ENCODE measurements at regions not wholly inside any gene's neighbourhood (a gene's known extent, or its start where the extent isn't known, plus 50 kb on each side); places are given as distances from the start of the nearest gene placed in this dataset.
"Not testable (repeated sequence)": the region's sequence is repeated elsewhere in the genome, so short reads cannot be mapped to it uniquely, and the experiment has no call there.

- peak; percentile 62 for DNase-seq (ENCODE audit: low spot score)
These were observed 147.8 kb upstream of the ATP2B1 start for GRCh38 chr12:89856431-89856830.

DNA sequence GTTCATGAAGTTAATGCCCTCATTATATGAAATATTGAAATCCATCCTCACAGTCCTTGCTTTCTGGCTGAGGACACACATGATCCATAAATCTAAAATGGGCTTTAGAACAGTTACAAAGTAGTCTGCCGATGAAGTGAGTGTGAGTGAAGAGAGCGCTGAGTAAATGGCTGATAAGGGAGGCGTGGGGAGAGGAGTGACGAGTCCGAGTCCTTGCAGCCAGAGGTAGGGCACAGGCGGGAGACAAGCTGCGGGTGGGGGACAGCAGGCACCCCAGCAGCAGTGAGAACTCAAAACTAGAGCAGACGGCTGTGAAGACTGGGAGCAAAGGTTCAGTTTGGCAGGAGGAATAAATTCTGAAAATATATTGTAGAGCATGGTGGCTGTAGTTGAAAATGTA, 140.1 kb upstream of the ATP2B1 start:
- DNase-seq (ENCODE audit: low spot score) = no peak

GRCh38 chr12:89846473-89847055, 137.9 kb upstream of the ATP2B1 start:
- no peak for DNase-seq (ENCODE audit: low spot score)

GRCh38 chr12:89845767-89846166, 137.1 kb upstream of the ATP2B1 start:
- DNase-seq (ENCODE audit: low spot score) = no peak

- DNase-seq (ENCODE audit: low spot score) = no peak
These were observed 136.7 kb upstream of the ATP2B1 start for GRCh38 chr12:89845366-89845765.

DNA sequence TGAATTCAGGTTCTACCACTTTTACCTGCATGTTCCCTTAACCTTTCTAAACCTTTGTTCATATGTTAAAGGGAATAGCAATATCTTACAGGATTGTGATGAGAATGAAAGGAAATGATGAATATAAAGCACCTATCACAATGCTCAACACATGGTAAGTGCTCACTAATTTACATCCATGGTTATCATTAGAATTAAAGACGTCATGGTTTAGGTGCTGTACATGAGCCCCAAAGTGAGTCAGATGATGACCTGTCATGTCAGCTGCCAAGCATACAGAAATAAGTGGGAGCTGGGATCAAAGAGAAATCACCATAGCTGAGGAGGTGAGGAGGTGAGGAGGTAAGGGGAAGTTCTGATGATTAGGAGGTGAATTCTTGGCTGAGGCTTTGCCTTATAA, 135.9 kb upstream of the ATP2B1 start:
- no peak for DNase-seq (ENCODE audit: low spot score)

- DNase-seq (ENCODE audit: low spot score) = no peak
These were observed 131.7 kb upstream of the ATP2B1 start for GRCh38 chr12:89840162-89840922.

DNA sequence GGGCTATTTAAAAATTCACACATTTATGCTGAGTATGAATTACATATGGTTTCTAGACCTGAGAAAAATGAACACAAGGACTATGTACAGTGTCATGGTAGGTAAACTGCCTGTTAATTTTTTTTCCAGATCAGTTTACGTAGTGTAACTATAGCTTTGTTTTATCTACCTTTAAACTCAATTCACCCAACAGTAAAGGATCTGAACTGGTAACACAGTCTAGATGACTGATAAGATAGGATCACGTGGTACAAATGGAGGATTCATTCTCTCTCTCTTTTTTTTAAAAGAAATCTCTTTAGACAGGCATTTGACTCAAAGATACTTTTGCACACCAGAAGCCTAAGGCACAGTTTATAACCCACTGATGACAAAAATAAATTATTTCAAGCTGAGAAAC, 130.8 kb upstream of the ATP2B1 start:
- DNase-seq (ENCODE audit: low spot score) = no peak

- no peak for DNase-seq (ENCODE audit: low spot score)
These were observed 130.2 kb upstream of the ATP2B1 start for GRCh38 chr12:89838833-89839232.

- DNase-seq (ENCODE audit: low spot score) = no peak
These were observed 127.4 kb upstream of the ATP2B1 start for GRCh38 chr12:89836026-89836425.

GRCh38 chr12:89834676-89835075, 126.0 kb upstream of the ATP2B1 start:
- DNase-seq (ENCODE audit: low spot score) = no peak

GRCh38 chr12:89833337-89834252, 125.0 kb upstream of the ATP2B1 start:
- no peak for DNase-seq (ENCODE audit: low spot score)

DNA sequence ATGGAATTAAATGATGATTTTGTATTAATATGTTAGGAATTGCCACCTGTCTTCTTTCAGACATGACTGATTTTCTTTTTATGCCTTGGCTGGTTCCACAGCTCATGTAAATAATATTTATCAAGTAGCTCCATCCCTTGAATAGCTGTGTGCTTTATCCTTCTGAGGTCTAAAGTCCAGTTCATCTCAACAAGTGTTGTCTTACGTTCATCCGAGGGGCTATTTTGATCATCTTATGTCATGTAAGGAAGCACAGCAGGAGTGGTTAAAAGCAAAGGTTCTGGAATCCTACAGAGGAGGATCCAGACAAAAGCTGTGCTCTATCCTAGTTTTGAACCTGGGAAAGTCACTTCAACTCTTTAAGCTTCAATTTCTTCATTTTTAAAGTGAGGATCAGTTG, 123.7 kb upstream of the ATP2B1 start:
- no peak for DNase-seq (ENCODE audit: low spot score)

- DNase-seq (ENCODE audit: low spot score) = no peak
These were observed 122.9 kb upstream of the ATP2B1 start for GRCh38 chr12:89831310-89832095.

DNA sequence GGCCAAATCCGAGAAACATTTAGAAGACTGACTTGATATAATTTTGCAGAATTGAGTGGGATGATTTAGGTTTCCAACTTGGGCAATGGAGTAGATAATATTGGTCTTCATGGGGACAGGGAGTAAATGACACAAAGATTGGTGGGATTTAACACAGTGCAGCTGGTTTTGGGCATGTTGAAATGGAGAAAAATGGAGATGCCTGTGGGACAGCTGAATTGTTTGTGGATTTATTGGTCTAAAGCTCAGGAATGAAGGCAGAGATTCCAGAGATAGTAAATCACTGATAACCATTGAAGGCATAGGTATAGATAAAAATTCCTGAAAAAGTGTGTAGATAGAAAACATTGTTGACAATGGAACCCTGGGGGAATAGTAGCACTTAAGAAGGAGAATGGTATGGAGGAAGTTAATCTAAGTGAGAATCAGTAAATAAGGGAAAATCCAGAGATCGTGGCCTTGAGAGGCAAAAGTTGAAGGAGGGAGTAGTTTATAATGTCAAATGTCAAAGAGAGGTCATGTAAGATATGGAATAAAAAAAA, 120.9 kb upstream of the ATP2B1 start:
- DNase-seq (ENCODE audit: low spot score) = no peak

DNA sequence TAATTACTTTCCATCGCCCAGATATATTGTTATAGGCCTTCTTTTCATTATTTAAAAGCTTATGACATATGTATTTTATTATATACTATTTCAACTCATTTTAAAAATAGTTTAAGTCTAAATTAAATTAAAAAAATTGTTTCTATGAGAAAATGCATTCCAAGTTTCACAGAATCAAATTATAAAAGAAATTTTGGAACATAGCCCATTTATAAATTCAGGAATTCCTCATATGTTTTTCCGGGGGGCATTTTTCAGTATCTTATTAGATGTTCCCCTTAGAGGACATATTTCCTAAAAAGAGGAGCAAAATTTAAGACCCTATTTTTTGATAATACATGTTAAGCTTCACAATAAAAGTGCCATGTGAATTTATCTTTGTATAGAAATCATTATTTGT, 119.9 kb upstream of the ATP2B1 start:
- DNase-seq (ENCODE audit: low spot score) = no peak

DNA sequence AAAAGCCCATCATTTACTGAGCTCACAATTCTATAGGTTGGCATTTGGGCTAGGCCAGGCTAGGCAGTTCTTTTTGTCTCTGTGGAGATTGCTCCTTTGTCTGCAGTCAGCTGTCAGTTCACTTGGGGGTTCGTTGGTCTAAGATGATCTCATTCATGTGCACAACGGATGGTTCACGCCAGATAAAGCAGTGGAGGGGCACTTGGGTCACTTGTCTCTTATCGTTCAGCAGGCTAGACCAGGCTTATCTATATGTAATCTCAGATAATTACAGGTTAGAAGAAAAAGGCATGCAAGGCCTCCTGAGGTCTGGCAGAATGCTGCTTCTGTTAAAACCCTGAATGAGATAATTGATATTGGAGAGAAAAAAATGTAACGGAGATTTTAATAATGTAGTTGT, 119.0 kb upstream of the ATP2B1 start:
- no peak for DNase-seq (ENCODE audit: low spot score)

- no peak for DNase-seq (ENCODE audit: low spot score)
These were observed 117.8 kb upstream of the ATP2B1 start for GRCh38 chr12:89826468-89826867.

DNA sequence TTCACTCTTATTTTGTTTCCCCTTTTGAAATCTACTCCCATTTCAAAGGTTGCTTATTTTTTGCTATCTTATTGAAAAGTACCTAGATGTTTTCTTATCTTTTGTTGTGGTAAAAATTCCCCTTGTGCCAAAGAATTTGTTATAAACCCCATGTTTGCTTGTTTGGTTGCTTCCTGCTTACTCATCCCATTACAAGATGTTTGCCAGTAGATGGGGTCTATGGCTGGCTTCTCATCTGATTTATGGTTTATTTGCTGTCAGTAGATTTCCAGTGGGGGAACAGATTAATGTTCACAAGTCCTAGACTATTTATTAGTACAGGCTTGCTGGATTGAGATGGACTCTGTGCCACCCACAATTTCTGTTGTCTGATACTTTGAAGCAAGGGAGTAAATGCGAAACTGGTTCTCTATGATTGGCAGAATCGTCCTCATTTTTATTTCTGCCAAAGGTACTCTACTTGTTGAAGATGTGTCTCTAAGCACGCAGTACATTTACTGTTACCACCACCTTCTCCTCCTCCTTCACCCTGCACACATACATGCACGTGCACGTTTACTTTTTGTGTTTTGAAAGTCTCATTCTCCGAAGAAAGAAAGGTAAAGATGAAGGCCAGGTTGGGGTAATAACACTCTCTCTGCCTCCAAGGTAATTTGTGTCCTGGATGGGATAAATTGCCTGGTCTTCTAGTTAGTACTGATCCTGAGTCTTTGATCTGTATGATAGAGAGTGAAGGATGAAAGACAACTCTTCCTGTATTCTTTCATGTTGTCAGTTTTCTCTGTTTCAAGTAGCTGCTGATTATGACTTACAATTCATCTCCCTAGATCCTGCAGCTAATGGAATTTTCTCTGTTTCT, 117.2 kb upstream of the ATP2B1 start:
- peak; percentile 13 for DNase-seq (ENCODE audit: low spot score)

GRCh38 chr12:89824822-89825221, 116.2 kb upstream of the ATP2B1 start:
- DNase-seq (ENCODE audit: low spot score) = no peak

GRCh38 chr12:89822992-89823391, 114.4 kb upstream of the ATP2B1 start:
- not testable (repeated sequence) for DNase-seq (ENCODE audit: low spot score)
